ENCODE measurements at regions not wholly inside any gene's neighbourhood (a gene's known extent, or its start where the extent isn't known, plus 50 kb on each side); places are given as distances from the start of the nearest gene placed in this dataset.

GRCh38 chr12:85405781-85406522 lies 125.9 kb downstream of the ALX1 start:
- TF ChIP-seq POLR2AphosphoS5 (IDR thresholded peaks at IDR 0.05): no peak
- TF ChIP-seq POLR2A (IDR thresholded peaks at IDR 0.05): no peak
- TF ChIP-seq, protein P1, sequence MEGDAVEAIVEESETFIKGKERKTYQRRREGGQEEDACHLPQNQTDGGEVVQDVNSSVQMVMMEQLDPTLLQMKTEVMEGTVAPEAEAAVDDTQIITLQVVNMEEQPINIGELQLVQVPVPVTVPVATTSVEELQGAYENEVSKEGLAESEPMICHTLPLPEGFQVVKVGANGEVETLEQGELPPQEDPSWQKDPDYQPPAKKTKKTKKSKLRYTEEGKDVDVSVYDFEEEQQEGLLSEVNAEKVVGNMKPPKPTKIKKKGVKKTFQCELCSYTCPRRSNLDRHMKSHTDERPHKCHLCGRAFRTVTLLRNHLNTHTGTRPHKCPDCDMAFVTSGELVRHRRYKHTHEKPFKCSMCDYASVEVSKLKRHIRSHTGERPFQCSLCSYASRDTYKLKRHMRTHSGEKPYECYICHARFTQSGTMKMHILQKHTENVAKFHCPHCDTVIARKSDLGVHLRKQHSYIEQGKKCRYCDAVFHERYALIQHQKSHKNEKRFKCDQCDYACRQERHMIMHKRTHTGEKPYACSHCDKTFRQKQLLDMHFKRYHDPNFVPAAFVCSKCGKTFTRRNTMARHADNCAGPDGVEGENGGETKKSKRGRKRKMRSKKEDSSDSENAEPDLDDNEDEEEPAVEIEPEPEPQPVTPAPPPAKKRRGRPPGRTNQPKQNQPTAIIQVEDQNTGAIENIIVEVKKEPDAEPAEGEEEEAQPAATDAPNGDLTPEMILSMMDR (IDR thresholded peaks at IDR 0.05): no peak
